NCI-H146 treated with DMSO at 0.1 percent for 48 hours (cell line): ENCODE measurements at regions not wholly inside any gene's neighbourhood (a gene's known extent, or its start where the extent isn't known, plus 50 kb on each side); places are given as distances from the start of the nearest gene placed in this dataset.
A peak's percentile ranks its signal among the peaks of the same experiment; 100 is the strongest.
"Not testable (repeated sequence)": the region's sequence is repeated elsewhere in the genome, so short reads cannot be mapped to it uniquely, and the experiment has no call there.

ENCODE experiments used
- DNase-seq: peaks from one replicate; lab custom pipeline; 2025; ENCODE audit not compliant: unreplicated experiment; lab: John Stamatoyannopoulos, UW

DNA sequence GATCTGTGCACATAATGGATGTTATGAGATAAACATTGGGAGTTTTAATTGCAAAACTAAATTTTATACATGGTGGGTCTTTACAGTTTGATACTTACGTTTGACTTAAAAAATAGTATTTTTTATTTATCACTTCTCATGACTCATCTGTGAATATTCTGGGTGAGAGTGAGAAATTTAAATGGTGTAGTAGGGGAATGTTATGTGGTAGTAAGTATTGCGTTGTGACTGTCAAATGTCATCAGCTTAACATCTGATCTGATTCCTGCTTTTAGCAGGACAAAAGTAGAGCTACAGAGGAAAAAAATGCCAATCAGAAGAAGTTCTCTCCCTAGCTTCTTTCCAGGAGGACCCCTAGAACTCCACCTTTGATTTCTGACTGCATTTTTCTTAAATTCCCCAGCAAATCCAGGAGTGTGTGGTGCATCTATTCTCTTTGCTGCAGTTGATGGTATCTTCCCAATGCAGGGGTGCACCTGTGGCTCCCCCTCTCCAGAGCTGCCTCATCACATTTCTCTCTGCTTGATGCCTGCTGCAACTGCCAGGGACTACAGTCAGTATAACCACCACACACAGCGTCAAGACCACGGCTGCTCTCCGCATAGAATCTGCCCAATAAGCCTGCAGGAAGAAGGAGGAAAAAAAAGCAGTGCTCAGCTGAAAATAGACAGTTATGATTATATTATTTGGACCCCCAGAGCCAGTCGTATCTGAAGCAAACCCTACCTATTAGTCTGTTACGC lies 151.3 kb upstream of the THUMPD2 start:
- no peak for DNase-seq

DNA sequence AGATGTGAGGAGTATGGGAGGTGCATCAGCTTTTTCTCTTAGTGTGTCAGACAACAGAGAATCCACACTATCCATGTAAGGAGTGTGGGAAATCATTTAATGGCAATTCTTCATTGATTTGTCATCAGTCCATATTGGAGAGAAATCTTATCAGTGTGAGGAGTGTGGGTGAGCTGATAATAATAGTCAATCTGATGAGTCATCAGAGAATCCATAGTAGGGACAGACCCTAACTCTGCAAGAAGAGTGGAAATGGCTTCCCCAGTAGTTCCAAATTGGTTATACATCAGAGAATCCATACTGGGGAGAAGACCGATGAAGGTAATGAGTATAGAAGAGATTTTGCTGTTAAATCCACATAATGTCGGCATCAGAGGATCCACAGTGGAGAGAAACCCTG lies 150.5 kb upstream of the THUMPD2 start:
- no peak for DNase-seq

DNA sequence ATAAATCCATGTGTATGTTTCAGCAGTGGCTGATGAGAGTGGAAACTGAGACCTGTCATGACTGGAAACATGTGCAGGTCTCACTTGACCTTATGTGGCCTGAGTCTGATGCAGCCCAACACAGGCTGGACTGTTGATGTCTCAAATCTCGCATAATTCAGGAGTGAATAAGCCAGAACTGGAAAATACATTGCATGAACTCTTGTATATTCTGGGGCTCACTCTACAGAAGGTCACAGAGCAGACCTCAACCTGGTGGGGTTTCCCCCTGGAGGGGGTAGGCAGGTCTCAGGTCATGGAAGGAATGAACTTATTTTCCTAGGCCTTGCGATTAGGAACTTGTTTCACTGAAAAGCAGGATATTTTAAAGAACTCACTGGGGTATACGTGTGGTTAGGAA lies 146.3 kb upstream of the THUMPD2 start:
- DNase-seq, result no peak

DNA sequence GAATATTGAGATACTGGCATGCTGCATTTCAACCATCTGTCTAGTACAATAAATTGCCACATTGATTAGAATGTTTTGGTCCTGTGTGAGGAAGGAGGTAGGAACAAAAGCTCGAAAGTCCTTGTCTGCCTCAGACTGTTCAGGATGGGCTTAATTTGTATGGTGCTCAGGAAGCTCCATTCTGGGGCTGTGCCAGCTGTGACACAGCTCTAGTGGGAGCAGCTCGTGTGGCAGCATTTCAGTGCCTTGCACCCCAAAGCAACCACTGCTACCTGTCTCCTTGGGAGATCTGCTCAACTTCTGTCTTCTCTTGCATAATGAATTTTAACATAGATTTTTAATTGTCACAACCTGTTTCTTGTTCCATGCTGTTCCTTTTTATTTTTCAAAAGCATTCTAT lies 144.4 kb upstream of the THUMPD2 start:
- no peak for DNase-seq

DNA sequence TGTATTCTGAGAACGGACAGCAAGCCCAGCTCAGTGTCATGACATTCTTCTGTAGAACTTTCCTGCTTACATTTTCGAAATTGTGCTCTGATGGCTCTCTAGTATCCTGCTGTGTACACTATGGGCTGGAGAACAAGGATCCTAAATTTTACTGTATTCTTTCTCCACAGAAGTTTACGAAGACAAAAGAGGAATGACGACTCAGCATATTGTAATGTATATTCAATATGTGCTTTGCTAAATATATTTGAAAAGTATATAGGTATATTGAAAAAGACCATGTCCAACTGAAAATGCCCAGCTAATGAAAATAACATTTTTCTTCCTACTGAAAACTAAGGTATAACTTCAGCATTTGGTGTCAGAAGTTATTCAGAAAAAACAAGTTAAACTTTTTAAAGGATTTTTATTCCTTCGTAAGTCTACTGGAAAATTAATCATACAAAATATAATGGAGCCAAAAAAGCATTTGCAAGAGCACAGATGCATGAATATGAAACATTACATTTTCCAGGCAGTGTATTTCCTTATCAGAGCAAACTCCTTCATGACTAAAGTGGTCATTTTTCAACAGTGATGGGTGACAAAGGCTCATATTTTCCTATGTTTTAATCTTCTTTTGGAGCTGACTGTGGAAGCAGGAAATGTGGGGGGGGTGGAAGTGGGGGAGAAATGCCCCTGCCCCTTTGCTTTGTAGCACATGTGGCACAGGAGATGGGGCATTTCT lies 143.8 kb upstream of the THUMPD2 start:
- no peak for DNase-seq

DNA sequence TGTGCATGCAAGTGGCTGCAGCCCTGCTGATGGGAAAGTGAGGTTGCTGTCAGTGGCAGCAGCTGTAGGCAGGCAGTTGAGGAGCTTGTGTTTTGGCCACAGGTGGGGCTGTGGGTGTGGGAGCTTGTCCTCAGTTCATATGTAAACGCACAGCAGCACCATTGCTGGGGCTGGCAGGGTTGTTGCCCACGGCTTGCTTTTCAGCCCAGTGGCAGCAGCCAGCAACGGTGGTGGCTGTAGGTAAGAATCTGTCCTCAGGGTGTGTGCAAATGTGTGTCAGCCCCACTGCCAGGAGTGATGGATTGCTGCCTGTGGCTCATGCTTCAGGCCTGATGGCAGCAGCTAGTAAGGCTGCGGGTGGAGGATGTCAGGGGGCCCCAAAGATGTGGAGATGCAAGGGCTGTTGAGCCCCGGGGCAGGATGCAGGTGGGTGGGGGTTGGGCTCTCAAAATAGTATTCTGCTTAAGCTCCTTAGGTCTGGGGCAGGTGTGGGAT lies 141.3 kb upstream of the THUMPD2 start:
- no peak for DNase-seq

DNA sequence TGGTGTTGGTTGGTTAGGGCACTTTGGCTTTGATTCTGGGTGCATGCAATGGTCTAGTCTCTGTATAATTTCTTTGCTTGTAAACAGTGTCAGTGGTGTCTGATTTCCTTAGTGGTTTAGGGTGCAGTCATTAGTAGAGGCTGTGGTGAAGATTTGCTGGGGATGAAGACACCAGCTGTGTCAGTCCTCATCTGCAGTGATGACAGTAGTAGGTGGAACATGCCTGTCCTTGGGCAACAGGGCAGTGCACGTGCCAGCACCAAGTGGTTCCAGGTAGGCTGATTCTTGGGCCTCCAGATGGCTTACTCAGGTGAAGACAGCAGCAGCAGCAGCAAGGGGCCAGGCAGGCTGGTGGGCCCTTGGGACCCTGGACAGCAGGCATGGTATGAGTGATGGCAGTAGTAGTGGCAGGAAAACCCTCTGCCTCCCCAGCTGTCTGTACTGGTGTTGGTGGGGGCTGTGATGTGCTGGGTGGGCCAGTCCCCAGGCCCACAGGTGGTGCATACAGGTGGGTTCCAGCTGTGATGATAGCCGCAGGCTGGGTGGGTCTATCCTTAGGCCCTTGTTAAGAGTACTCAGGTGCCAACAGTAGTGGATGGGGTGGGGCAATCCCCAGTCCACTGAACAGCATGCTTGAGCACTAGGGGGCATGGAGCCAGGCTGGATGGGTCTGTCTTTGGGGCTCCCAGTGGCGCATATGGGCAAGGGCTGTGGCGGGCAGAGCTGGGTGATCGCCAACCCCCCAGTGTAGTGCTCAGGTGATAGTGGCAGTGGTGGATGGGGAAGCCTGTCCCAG lies 140.7 kb upstream of the THUMPD2 start:
- no peak for DNase-seq

DNA sequence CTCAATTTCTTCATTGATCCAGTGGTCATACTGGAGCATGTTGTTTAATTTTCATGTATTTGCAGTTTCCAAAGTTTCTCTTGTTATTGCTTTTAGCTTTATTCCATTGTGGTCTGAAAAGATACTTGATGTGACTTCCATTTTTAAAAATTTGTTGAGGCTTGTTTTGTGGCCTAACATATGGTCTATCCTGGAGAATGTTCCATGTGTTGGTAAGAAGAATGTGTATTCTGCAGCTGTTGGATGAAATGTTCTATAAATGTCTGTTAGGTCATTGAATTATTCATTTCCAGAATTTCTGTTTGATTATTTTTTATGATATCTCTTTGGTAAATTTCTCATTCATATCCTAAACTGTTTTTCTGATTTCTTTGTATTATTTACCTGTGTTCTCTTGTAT lies 139.8 kb upstream of the THUMPD2 start:
- no peak for DNase-seq

DNA sequence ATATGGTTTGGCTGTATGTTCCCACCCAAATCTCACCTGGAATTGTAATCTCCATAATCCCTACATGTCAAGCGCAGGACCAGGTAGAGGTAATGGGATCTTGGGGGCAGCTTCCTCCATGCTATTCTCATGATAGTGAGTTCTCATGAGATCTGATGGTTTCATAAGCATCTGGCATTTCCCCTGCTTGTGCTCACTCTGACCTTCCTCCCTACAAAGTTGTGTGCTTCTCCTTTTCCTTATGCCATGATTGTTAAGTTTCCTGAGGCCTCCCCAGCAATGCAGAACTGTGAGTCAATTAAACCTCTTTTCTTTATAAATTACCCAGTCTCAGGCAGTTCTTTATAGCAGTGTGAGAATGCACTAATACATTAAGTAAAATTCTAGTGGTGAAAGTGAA lies 138.3 kb upstream of the THUMPD2 start:
- DNase-seq, result not testable (repeated sequence)

DNA sequence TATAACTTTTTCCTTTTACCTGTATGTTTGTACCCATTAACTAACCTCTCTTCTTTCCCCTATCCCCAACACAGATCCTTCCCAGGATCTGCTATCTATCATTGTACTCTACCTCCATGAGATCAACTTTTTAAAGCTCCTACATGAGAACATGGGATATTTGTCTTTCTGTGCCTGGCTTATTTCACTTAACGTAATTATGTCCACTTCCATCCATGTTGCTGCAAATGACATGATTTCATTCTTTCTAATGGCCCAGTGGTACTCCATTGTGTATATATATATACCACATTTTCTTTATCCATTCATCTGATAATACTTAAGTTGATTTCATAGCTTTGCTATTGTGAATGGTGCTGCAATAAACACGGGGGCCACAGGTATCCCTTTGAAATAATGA lies 135.9 kb upstream of the THUMPD2 start:
- DNase-seq, result no peak

DNA sequence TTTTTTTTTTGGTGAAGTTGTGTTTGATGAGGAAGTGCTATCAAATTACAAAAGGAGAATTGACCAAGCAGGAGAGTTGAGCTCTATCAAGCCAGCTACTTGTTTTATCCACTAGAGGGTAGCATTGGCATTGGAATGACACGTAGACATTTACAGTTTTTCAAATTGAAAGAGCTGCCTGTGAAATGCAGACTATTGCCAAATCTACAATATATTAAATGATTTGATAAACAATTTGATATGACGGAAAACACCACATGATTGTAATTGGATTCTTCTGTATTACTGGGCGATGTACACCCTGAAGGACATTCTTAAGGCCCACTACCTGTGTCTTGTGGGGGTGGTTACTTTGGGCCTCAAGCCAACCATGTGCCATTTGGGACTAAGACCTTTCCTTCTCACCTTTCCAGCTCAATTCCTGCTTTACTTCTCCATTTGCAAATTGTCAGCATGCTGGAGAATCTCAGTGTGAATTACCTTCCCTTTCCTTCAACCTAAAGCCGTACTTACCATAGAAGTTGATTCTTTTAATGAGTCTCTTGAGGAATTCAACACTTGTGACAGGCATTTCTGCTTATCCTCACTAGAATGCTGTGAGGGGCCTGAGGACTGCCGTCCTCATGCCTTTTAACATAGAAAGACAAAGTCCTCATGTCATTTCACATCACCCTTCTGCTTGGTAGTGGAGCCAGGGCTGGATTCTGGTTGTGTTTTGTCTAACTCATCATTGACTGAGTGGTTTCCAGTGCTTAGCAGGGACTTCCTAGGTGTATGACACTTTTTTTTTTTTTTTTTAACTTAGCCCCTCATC lies 134.8 kb upstream of the THUMPD2 start:
- peak; percentile 76 for DNase-seq

DNA sequence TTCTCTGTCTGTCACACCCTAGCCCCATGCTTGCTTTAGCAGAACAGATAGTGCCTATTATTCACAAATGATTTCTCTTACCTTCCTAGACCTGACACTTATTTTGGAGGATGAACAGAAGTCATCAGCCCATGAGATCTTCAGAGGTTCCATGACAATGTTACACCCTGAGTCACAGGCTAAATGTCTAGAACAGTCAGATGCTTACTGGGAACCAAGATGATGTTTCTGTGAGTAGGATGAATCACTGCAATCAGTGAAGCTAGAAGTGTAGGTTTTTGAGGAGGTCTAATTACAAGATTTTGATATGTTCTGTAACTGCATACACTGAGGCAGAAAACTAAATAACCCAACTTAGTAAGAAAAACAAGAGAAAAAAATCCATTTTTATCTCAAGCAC lies 123.0 kb upstream of the THUMPD2 start:
- DNase-seq, result no peak

DNA sequence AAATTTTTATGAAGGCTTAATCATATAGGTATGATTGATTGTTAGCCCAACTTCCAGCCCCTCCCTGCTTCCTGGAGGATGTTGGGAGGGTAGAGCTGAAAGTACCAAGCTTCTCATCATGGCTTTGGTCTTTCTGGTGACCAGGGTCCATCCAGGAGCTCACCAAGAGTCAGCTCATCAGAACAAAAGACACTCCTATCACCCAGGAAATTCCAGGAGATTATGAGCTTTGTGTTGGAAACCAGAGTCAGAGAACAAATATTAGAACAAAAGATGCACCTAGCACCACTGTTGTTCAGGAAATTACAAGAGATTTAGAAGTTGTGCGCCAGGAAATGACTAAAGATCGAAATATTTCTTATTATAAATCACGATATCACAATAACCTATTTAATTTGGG lies 119.9 kb upstream of the THUMPD2 start:
- no peak for DNase-seq

DNA sequence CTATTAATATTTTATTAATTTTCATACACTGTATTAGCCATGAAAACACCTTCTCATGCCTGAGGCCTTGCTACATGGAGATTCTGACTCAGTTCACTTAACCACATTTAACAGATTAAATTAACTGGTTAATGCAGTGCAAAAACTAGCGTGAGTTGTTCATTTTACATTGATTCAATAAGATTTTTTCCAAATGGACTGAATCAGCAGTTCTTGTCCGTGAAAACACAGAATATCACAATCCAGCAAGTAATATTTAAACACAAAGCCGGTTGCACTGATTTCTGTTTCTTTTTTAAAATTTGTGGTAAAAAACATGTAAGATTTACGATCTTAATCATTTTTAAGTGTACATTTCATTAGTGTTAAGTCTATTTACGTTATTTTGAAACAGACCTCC lies 118.2 kb upstream of the THUMPD2 start:
- DNase-seq, result no peak

DNA sequence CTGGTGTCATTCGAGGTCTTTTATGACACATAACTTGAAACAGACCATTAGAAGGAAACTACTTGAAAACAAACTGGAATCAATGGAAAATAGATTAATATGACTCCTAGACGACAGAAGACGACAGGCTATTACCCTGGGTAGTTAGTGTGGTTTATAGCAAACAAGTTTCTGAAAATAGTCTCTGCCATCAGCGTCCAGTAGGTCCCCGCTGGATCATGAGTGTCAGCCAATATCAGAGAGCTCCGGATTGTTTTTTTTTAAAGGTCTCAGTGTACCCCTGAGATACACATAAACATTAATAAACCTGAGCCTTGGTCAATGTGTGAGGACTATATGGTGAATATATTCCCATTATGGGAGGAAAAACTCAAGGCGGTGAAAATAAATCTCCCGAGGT lies 115.0 kb upstream of the THUMPD2 start:
- no peak for DNase-seq

DNA sequence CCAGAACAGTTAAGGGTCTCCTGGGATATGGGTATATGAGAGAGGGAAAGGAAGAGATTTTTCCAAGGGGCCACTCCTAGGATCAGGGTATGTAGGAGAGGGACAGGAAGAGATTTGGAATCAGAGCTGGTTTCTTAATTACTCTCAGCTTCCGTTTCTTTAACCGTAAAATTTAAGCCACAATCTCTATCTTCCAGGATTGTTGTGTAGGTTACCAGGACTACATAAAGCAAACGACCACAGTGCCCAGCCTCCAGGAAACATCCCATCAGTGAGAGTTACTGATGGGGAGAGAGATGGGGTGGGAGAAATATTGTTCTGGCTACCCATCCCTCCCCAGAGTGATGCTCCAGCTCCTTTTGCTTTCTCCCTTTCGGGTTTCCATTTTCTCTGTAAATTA lies 114.6 kb upstream of the THUMPD2 start:
- no peak for DNase-seq

DNA sequence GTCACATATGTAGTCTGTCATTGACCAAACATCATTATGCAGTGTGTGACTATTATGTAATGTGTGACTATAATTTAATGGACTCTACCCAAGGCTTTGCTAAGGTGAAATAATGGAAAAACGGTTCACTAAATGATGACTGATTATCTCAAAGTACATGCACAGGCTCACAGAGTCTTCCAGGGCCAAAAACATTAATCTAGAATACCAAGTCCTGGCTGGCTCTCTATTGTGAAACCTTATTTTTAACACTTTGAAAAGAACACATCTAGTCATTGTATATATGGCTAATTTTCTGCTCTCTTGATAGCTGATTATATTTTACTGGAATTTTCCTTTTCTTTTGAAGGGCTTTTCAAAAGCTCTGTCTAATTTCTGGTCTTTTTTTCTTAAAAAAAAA lies 102.9 kb upstream of the THUMPD2 start:
- no peak for DNase-seq

DNA sequence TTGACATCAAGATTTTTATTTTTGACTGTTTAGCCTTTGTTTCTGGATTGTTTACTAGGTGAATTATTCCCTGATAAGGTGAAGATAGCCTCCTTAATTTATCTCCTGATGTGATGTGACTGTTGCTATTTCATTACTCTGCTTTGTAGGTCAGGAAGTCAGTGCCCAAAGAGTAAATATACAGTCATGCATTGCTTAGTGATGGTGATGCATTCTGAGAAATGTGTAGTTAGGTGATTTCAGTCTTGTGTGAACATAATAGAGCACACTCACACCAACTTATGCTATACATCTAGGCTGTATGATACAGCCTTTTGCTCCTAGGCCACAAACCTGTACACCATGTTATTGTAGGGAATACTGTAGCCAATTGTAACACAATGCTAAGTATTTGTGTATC lies 102.4 kb upstream of the THUMPD2 start:
- DNase-seq, result no peak

DNA sequence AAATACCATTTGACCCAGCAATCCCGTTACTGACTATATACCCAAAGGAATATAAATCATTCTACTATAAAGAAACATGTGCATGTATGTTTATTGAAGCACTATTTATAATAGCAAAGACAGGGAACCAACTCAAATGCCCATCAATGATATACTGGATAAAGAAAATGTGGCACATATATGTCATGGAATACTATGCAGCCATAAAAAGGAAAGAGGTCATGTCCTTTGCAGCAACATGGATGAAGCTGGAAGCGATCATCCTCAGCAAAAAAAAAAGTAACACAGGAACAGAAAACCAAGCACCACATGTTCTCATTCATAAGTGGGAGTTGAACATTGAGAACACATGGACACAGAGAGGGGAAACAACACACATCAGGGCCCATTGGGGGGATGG lies 99.9 kb upstream of the THUMPD2 start:
- DNase-seq, result not testable (repeated sequence)

DNA sequence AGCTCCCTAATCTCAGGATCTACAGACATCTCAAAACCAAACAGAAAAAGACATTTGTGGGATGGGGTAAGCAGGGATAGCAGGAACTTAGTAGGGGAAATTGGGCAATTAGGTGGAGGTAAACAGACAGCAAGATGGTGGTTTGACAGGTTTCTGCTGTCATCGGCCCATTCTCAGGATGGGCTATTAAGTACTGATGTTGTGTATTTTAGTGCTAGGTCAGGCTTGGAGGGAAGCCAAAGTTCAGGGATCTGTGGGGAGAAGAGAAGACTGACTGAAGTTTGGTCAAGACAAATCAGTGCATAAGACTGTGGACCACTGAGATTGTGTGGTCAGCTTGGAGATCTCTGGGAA lies 96.8 kb upstream of the THUMPD2 start:
- no peak for DNase-seq
